IPS DF 6.9 (cell line): ENCODE measurements at regions not wholly inside any gene's neighbourhood (a gene's known extent, or its start where the extent isn't known, plus 50 kb on each side); places are given as distances from the start of the nearest gene placed in this dataset.

Experiments
- DNase-seq: peaks from one replicate; pipeline ENCODE4 v3.0.0-alpha.2; 2013; ENCODE audit warnings: low read depth, low spot score
- H3K27ac ChIP-seq: one replicate; pipeline ENCODE4 v1.5.1; 2013; ENCODE audit warnings: low read length, control low read depth
- H3K27me3 ChIP-seq: 2 replicates; pipeline ENCODE4 v1.6.1; 2013; ENCODE audit warnings: mild to moderate bottlenecking, low read length; ENCODE audit not compliant: control insufficient read depth, insufficient read depth
- H3K36me3 ChIP-seq: 2 replicates; pipeline ENCODE4 v1.6.1; 2013; ENCODE audit warnings: low read length; ENCODE audit not compliant: control insufficient read depth, insufficient read depth
- H3K4me1 ChIP-seq: 2 replicates; pipeline ENCODE4 v1.6.1; 2013; ENCODE audit warnings: low read length; ENCODE audit not compliant: control insufficient read depth, insufficient read depth
- H3K4me3 ChIP-seq: 2 replicates; pipeline ENCODE4 v1.5.1; 2013; ENCODE audit warnings: mild to moderate bottlenecking, low read length
- H3K9me3 ChIP-seq: 2 replicates; pipeline ENCODE4 v1.6.1; 2013; ENCODE audit warnings: low read length, inconsistent platforms; ENCODE audit not compliant: control insufficient read depth, insufficient read depth
- WGBS: extraction: QIAGEN DNeasy Blood & Tissue Kit; methylation state at CpG from one replicate; pipeline ENCODE4 v1.1.7; 2013; ENCODE audit warnings: mixed read lengths, missing lambda C conversion rate; ENCODE audit not compliant: insufficient read length, insufficient coverage; 5-methylcytosine and 5-hydroxymethylcytosine counted together

DNA sequence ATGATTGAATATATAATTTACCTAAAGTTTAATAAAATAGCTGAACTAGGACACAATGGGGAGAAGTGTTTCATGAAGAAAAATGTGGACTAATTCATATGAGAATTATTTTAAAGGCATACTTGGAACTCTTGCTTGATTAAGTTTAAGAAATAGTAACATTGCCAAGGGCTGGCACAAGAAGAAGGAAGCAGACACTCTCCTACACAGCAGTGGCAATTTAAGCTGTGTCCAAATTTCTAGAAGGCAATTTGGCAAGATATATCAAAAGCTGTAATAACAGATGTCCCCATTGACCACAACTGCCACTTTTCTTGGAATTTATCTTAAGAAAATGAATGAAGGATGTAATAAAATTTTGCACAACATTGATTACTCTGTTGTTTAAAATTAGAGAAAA is 209.5 kb upstream of the S100G start:
- no peak for DNase-seq
- H3K27me3 ChIP-seq, result no peaks in the 10 kb centered on the region
- H3K36me3 ChIP-seq, result no peaks in the 10 kb centered on the region

DNA sequence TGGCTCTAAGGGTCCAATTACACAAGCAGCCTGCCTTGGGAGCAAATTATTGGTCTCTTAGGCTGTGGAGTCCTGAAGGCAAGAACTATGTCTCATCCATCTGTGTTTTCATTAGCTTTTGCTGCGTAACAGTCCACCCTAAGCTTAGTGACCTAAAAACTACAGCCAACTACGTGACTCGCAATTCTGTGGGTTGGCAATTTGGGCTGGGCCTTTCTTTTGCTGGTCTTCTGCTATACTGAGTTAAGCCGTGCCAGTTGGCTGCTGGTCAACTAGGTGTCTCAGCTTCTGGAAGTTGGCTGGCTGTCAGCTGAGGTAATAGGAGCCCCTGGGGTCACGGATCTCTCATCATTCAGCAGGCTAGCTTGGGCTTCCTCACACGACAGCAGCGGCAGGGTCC is 205.6 kb upstream of the S100G start:
- DNase-seq, result no peak
- 0 out of 2 replicates have a peak, but pooled peaks cover 1% of the 10 kb centered on the region for H3K4me1 ChIP-seq
- H3K27me3 ChIP-seq, result no peaks in the 10 kb centered on the region
- no CpG with 5 or more reads among the region's 7 CpGs for WGBS
- H3K27ac ChIP-seq, result no peak overlapping the region
- H3K4me3 ChIP-seq, result no peak overlapping the region
- no peaks in the 10 kb centered on the region for H3K9me3 ChIP-seq
- H3K36me3 ChIP-seq, result no peaks in the 10 kb centered on the region

More for the DNA sequence above, 209.5 kb upstream of the S100G start:
- Histone ChIP-seq H3K4me1 (0 out of 2 replicates have a peak, but pooled peaks cover 1% of the 10 kb centered on the region), H3K4me3 (no peak overlapping the region), H3K9me3 (no peaks in the 10 kb centered on the region), H3K27ac (no peak overlapping the region)

DNA sequence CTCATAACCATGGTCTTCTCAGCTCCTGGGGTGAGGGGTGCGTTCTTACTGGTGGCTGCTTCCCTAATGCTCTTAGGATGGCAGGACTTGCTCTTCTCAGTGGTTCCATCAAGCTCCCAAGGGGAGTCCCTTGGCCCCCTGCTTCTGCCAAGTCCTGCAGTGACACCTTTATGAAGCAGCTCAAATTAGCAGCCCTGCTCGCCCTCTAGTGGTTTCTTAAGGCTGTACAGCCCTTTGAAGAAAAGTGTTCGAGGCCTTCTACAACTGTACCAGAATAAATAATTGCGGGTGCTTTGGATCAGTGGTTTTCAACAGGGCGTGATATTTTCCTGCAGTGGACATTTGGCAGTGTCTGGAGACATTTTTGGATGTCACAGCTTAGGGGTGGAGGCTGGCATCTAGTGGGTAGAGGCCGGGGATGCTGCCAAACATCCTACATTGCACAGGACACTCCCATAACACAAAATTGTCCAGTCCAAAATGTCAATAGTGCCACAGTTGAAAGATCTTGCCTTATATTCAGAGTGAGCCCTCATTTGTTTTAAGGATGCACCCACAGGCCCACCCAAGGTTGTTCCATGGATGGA is 204.7 kb upstream of the S100G start:
- Histone ChIP-seq H3K36me3 (no peaks in the 10 kb centered on the region), H3K27me3 (no peaks in the 10 kb centered on the region), H3K4me3 (no peak overlapping the region), H3K9me3 (no peaks in the 10 kb centered on the region), H3K4me1 (0 out of 2 replicates have a peak, but pooled peaks cover 1% of the 10 kb centered on the region), H3K27ac (no peak overlapping the region)
- no peak for DNase-seq
- no CpG with 5 or more reads among the region's 6 CpGs for WGBS

DNA sequence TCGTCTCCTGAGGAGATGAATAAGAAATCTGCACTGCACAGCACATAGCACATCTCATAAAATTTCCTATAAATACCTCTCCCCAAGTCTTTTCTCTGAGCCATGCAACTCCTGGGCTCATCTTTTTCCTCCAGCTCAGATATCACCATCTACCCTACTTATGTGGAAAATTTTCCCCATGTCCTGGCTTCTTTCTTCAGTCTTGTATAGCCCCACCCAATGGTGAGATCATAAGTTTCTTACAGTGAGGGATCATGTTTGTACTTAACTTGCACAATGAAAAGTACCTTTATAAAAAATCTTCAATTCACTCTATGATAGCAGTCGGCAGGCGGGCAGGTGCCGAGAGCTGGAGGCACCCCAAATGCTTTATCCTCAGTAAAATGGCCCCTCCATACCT is 198.6 kb upstream of the S100G start:
- no peak for DNase-seq
- Histone ChIP-seq H3K27me3 (no peaks in the 10 kb centered on the region), H3K9me3 (no peaks in the 10 kb centered on the region), H3K36me3 (no peaks in the 10 kb centered on the region), H3K4me1 (no peaks in the 10 kb centered on the region), H3K4me3 (no peak overlapping the region), H3K27ac (no peak overlapping the region)
- WGBS, result no CpG with 5 or more reads among the region's 4 CpGs

DNA sequence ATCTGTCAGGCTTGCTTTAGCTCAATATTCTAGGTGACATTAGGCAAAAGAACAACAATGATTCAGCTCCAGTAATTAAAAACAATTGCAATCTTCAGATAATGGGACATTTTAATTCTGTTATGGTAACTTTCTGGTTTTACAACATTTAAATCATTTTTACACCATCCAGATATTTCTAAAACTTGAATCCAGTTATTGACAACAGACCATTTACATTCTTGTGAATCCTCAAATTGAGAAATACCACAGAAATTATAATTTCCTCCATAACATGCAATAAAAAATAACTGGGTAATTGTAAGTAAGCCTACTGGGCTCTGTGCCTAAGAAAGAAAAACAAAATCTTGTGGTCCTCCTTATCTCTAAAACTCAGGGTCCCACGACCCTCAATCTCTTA is 195.0 kb upstream of the S100G start:
- Histone ChIP-seq H3K9me3 (no peaks in the 10 kb centered on the region), H3K36me3 (no peaks in the 10 kb centered on the region), H3K27me3 (no peaks in the 10 kb centered on the region), H3K4me3 (no peak overlapping the region), H3K27ac (no peak overlapping the region), H3K4me1 (no peaks in the 10 kb centered on the region)
- no CpG with 5 or more reads among the region's 1 CpG for WGBS
- DNase-seq, result no peak

DNA sequence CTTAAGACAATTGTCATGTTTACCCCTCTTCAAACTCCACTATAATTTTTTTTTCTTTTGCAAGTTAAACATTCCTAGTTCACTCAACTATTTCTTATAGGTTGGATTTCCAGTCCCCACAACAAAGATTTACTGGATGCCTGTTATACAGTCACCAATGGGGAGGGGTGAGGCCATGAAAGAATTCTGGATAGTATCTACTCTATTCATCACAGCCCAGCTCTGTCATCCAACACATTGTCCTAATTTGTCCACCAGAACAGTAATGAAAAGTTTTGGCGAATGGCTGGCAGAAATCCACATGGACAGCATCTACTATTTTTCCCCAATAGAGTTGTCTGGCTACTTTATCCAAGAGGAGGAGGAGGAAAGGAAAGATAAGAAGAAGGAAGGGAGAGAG is 192.7 kb upstream of the S100G start:
- no peak for DNase-seq
- WGBS, result no CpG with 5 or more reads among the region's 1 CpG
- Histone ChIP-seq H3K4me3 (no peak overlapping the region), H3K36me3 (no peaks in the 10 kb centered on the region), H3K9me3 (no peaks in the 10 kb centered on the region), H3K27me3 (no peaks in the 10 kb centered on the region), H3K27ac (no peak overlapping the region), H3K4me1 (no peaks in the 10 kb centered on the region)

DNA sequence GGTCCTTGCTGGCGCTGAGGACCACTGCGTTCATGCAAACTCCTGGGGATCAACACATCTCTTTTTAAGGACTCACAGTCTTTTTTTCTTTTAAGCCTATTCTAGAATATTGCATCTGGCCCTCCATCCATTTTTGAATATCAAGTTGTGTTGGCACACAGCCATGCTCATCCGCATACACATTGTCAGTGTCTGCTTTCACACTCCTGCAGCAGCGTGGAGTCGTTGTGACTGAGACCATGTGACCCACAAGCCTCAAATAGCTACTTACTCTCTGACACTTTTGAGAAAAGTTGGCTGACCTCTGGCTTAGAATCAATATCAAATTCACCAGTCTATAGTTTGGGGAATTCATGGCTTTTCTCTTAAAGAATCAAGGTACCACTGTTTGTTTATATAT is 191.8 kb upstream of the S100G start:
- no peaks in the 10 kb centered on the region for H3K36me3 ChIP-seq
- no peak for DNase-seq
- H3K9me3 ChIP-seq, result no peaks in the 10 kb centered on the region
- no peaks in the 10 kb centered on the region for H3K27me3 ChIP-seq
- H3K4me3 ChIP-seq, result no peak overlapping the region
- H3K27ac ChIP-seq, result no peak overlapping the region
- H3K4me1 ChIP-seq, result no peaks in the 10 kb centered on the region
- no CpG with 5 or more reads among the region's 5 CpGs for WGBS

DNA sequence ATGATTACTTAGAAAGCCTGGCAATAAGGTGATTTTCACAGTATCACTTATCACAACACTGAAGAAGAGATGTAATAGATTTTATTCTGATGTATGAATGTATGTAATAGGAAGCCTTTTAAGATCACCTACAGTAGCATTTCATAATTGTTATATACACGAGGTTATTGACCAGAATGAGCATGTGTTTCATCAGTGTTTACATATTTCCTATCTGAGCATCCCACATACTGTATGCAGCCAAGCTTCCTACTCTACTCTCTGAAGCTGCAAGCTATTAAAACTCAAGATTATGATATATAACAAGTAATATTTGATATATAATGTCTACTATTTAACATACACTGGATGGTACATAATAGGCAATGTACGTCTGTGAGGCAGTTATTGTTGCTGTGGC is 190.9 kb upstream of the S100G start:
- DNase-seq, result no peak
- no CpG with 5 or more reads among the region's 2 CpGs for WGBS
- Histone ChIP-seq H3K4me1 (no peaks in the 10 kb centered on the region), H3K36me3 (no peaks in the 10 kb centered on the region), H3K9me3 (no peaks in the 10 kb centered on the region), H3K27me3 (no peaks in the 10 kb centered on the region), H3K4me3 (no peak overlapping the region), H3K27ac (no peak overlapping the region)

DNA sequence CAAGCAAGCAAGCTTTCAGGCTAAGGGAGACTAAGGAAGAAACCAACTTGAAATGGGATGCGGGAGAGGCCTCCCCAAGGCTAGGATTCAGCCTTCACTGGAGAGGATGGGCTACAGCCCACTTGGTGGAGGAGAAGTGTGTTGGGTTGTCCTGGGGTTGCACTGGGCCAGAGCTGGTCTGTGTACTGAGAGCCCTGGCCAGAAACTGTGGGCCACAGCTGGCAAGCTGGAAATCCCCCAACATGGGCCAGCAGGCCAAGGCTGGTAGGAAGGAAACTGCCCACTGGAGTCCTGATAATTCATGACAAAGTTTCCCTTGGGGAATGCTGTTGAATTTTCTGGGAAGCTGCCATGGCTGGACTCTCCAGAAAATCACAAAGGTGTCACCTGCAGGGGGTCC is 188.0 kb upstream of the S100G start:
- no peaks in the 10 kb centered on the region for H3K36me3 ChIP-seq
- H3K27me3 ChIP-seq, result no peaks in the 10 kb centered on the region
- WGBS, result no CpG with 5 or more reads among the region's 1 CpG
- no peaks in the 10 kb centered on the region for H3K9me3 ChIP-seq
- H3K4me1 ChIP-seq, result no peaks in the 10 kb centered on the region
- no peak for DNase-seq
- H3K27ac ChIP-seq, result no peak overlapping the region
- no peak overlapping the region for H3K4me3 ChIP-seq

DNA sequence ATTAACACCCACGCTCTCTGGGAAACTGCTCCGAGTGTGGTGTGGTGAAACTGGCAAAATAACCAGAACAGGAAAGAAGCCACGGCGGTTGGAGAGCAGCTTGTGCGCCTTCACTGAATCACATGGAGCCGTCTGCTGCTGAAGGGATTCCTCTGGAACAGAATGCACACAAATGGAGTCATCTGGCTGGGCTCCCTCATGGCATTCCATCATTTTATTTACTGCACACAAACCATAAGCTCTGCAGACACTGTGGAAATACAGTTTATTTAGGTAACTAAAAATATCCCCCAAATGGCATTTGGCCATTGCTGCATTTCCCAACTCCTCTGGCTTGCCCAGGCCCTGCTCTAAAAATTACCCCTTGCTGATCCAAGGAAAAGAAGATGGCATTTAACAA is 187.0 kb upstream of the S100G start:
- H3K27me3 ChIP-seq, result no peaks in the 10 kb centered on the region
- no peak overlapping the region for H3K4me3 ChIP-seq
- no peaks in the 10 kb centered on the region for H3K36me3 ChIP-seq
- WGBS, result no CpG with 5 or more reads among the region's 6 CpGs
- DNase-seq, result no peak
- H3K27ac ChIP-seq, result no peak overlapping the region
- no peaks in the 10 kb centered on the region for H3K4me1 ChIP-seq
- H3K9me3 ChIP-seq, result no peaks in the 10 kb centered on the region

DNA sequence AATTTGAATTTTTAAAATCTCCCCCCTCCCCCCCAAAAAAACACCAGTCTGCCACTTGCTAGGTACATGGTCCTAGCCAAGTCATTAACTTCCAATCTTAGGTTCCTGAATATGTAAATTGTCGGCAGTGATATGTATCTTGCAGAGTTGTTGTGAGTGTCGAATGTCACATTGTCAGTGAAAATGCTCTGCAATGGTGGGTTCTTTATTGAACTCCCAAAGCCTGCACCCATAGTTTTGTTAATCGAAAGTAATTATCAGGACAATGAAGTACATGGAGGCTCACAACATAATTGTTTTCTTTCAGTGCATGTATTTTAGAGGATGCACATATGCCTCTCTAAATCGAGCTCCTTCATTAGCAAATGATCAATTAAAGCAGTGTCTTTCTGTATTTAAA is 185.6 kb upstream of the S100G start:
- Histone ChIP-seq H3K4me3 (no peak overlapping the region), H3K9me3 (no peaks in the 10 kb centered on the region), H3K36me3 (no peaks in the 10 kb centered on the region), H3K27me3 (no peaks in the 10 kb centered on the region), H3K27ac (no peak overlapping the region), H3K4me1 (no peaks in the 10 kb centered on the region)
- no peak for DNase-seq
- WGBS, result no CpG with 5 or more reads among the region's 4 CpGs
